ENCODE measurements at regions not wholly inside any gene's neighbourhood (a gene's known extent, or its start where the extent isn't known, plus 50 kb on each side); places are given as distances from the start of the nearest gene placed in this dataset.

DNA sequence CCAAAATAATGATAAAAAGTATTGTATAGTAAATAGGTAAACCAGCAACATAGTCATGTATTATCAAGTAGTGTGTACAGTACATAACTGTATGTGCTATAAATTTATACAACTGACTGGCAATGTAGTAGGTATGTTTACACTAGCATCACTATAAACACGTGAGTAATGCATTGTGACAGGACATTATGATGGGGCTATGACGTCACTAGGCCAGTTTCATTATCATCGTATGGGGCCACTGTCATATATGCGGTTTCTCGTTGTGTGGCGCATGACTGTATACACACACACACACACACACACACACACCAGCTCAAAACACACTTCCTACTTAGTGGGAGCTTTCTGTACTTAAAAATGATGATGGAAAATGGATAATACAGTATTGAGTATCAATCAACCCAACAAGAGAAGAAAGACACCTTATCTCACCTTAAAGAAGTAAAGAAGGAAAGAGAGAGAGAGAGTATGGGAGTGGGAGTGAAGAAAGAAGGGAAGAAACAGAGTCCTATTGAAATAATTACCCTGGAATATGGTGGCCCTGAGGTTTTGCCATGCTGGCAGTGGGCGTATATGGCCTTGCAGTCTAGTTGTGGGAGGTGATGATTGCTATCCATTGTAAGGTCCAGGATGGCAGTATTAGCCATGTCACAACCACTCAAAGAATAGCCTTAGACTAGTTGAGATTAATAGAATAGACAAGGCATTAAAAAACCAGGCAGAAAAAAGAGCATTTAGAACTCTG lies 186.4 kb upstream of the ZNF521 start:
- H3K36me3 ChIP-seq (ENCODE audit: control insufficient read depth in 1 of 2, insufficient read depth in 2 of 2, low read length in 2 of 2): no peaks in the 10 kb centered on the region
- H3K4me1 ChIP-seq (ENCODE audit: control insufficient read depth in 1 of 2, insufficient read depth in 2 of 2, low read length in 2 of 2): no peaks in the 10 kb centered on the region
- POLR2A ChIA-PET: no interaction called here
- intact Hi-C loops (cut with micrococcal nuclease): no loop called here
- no peaks in the 10 kb centered on the region; a peak in 1 of 4 replicates for H3K9me3 ChIP-seq (ENCODE audit: control insufficient read depth in 1 of 2, insufficient read depth in 1 of 2, low read depth in 1 of 2, low read length in 2 of 2)
- H3K9ac ChIP-seq (ENCODE audit: low read length): no peak overlapping the region
- RAD21 ChIA-PET (ENCODE audit: low non-redundant PET in 1 of 2, low total read pairs in 2 of 2, uncharacterized antibody in 2 of 2, unreplicated experiment in 2 of 2): no interaction called here
- H2AFZ ChIP-seq (ENCODE audit: low read depth, low read length, poor library complexity, severe bottlenecking): no peak overlapping the region
- no peaks in the 10 kb centered on the region for H4K20me1 ChIP-seq (ENCODE audit: insufficient read depth)
- CTCF ChIA-PET: no interaction called here
- no peaks in the 10 kb centered on the region for H3K27me3 ChIP-seq (ENCODE audit: insufficient read depth, low read length)
- no TSS peak for BruUV-seq (replicated peaks)
- H3K79me2 ChIP-seq (ENCODE audit: insufficient read depth, low read length): no peaks in the 10 kb centered on the region
- H3K9me2 ChIP-seq (ENCODE audit: insufficient read depth): no peaks in the 10 kb centered on the region
- H3K27ac ChIP-seq (ENCODE audit: low read depth, low read length): no peak overlapping the region
- DNase-seq (ENCODE audit: low read depth, low spot score) (no peak), ATAC-seq (no peak)
- no peak for TF ChIP-seq CEBPB (IDR thresholded peaks at IDR 0.05; ENCODE audit: low read depth)
- TF ChIP-seq CBX3 (IDR thresholded peaks at IDR 0.05; ENCODE audit: low read depth): no peak
- no peak for TF ChIP-seq JUND (IDR thresholded peaks at IDR 0.05)
- TF ChIP-seq ELF1 (IDR thresholded peaks at IDR 0.05; ENCODE audit: borderline replicate concordance, low read depth): no peak
- TF ChIP-seq, protein P1, sequence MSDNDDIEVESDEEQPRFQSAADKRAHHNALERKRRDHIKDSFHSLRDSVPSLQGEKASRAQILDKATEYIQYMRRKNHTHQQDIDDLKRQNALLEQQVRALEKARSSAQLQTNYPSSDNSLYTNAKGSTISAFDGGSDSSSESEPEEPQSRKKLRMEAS (IDR thresholded peaks at IDR 0.05): no peak
- no peak for TF ChIP-seq EGR1 (IDR thresholded peaks at IDR 0.05; ENCODE audit: low read depth)
- no peak for TF ChIP-seq POLR2AphosphoS5 (IDR thresholded peaks at IDR 0.05; ENCODE audit: low read depth, low read length)
- TF ChIP-seq POLR2A (IDR thresholded peaks at IDR 0.05; ENCODE audit: borderline replicate concordance, extremely low read depth, insufficient read depth, insufficient read length): no peak
- TF ChIP-seq FOSL1 (IDR thresholded peaks at IDR 0.05; ENCODE audit: low read depth): no peak
- TF ChIP-seq YY1 (IDR thresholded peaks at IDR 0.05; ENCODE audit: extremely low read depth, insufficient replicate concordance, low read depth, low read length): no peak
- no peak for TF ChIP-seq SRF (IDR thresholded peaks at IDR 0.05; ENCODE audit: low read depth)
- TF ChIP-seq, protein P2, sequence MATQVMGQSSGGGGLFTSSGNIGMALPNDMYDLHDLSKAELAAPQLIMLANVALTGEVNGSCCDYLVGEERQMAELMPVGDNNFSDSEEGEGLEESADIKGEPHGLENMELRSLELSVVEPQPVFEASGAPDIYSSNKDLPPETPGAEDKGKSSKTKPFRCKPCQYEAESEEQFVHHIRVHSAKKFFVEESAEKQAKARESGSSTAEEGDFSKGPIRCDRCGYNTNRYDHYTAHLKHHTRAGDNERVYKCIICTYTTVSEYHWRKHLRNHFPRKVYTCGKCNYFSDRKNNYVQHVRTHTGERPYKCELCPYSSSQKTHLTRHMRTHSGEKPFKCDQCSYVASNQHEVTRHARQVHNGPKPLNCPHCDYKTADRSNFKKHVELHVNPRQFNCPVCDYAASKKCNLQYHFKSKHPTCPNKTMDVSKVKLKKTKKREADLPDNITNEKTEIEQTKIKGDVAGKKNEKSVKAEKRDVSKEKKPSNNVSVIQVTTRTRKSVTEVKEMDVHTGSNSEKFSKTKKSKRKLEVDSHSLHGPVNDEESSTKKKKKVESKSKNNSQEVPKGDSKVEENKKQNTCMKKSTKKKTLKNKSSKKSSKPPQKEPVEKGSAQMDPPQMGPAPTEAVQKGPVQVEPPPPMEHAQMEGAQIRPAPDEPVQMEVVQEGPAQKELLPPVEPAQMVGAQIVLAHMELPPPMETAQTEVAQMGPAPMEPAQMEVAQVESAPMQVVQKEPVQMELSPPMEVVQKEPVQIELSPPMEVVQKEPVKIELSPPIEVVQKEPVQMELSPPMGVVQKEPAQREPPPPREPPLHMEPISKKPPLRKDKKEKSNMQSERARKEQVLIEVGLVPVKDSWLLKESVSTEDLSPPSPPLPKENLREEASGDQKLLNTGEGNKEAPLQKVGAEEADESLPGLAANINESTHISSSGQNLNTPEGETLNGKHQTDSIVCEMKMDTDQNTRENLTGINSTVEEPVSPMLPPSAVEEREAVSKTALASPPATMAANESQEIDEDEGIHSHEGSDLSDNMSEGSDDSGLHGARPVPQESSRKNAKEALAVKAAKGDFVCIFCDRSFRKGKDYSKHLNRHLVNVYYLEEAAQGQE (IDR thresholded peaks at IDR 0.05; ENCODE audit: low read depth): no peak
- no peak for TF ChIP-seq EZH2phosphoT487 (IDR thresholded peaks at IDR 0.05; ENCODE audit: borderline replicate concordance)
- TF ChIP-seq, protein P3, sequence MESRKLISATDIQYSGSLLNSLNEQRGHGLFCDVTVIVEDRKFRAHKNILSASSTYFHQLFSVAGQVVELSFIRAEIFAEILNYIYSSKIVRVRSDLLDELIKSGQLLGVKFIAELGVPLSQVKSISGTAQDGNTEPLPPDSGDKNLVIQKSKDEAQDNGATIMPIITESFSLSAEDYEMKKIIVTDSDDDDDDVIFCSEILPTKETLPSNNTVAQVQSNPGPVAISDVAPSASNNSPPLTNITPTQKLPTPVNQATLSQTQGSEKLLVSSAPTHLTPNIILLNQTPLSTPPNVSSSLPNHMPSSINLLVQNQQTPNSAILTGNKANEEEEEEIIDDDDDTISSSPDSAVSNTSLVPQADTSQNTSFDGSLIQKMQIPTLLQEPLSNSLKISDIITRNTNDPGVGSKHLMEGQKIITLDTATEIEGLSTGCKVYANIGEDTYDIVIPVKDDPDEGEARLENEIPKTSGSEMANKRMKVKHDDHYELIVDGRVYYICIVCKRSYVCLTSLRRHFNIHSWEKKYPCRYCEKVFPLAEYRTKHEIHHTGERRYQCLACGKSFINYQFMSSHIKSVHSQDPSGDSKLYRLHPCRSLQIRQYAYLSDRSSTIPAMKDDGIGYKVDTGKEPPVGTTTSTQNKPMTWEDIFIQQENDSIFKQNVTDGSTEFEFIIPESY (IDR thresholded peaks at IDR 0.05; ENCODE audit: extremely low read depth, insufficient replicate concordance, low read length): no peak
- TF ChIP-seq SP1 (IDR thresholded peaks at IDR 0.05; ENCODE audit: low read depth): no peak
- TF ChIP-seq, protein P4, sequence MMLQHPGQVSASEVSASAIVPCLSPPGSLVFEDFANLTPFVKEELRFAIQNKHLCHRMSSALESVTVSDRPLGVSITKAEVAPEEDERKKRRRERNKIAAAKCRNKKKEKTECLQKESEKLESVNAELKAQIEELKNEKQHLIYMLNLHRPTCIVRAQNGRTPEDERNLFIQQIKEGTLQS (IDR thresholded peaks at IDR 0.05): no peak
- no peak for TF ChIP-seq SIN3A (IDR thresholded peaks at IDR 0.05; ENCODE audit: low read depth)
- TF ChIP-seq, protein P5, sequence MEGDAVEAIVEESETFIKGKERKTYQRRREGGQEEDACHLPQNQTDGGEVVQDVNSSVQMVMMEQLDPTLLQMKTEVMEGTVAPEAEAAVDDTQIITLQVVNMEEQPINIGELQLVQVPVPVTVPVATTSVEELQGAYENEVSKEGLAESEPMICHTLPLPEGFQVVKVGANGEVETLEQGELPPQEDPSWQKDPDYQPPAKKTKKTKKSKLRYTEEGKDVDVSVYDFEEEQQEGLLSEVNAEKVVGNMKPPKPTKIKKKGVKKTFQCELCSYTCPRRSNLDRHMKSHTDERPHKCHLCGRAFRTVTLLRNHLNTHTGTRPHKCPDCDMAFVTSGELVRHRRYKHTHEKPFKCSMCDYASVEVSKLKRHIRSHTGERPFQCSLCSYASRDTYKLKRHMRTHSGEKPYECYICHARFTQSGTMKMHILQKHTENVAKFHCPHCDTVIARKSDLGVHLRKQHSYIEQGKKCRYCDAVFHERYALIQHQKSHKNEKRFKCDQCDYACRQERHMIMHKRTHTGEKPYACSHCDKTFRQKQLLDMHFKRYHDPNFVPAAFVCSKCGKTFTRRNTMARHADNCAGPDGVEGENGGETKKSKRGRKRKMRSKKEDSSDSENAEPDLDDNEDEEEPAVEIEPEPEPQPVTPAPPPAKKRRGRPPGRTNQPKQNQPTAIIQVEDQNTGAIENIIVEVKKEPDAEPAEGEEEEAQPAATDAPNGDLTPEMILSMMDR (IDR thresholded peaks at IDR 0.05 in 2 of 3, conservative IDR thresholded peaks at IDR 0.05 in 1 of 3; ENCODE audit: borderline replicate concordance in 1 of 3, insufficient read depth in 1 of 3, low read depth in 2 of 3, low read length in 2 of 3): no peak
- no peak for TF ChIP-seq TCF7L2 (IDR thresholded peaks at IDR 0.05; ENCODE audit: borderline replicate concordance, extremely low read depth, insufficient read depth, insufficient read length)
- TF ChIP-seq EZH2 (IDR thresholded peaks at IDR 0.05): no peak
- H3K4me2 ChIP-seq (ENCODE audit: low read length): no peak overlapping the region
- no peak overlapping the region for H3K4me3 ChIP-seq (replicated peaks in 1 of 2; ENCODE audit: low read depth in 1 of 2, low read length in 2 of 2)

Data from HCT116 (cell line).